ENCODE measurements at regions not wholly inside any gene's neighbourhood (a gene's known extent, or its start where the extent isn't known, plus 50 kb on each side); places are given as distances from the start of the nearest gene placed in this dataset.

DNA sequence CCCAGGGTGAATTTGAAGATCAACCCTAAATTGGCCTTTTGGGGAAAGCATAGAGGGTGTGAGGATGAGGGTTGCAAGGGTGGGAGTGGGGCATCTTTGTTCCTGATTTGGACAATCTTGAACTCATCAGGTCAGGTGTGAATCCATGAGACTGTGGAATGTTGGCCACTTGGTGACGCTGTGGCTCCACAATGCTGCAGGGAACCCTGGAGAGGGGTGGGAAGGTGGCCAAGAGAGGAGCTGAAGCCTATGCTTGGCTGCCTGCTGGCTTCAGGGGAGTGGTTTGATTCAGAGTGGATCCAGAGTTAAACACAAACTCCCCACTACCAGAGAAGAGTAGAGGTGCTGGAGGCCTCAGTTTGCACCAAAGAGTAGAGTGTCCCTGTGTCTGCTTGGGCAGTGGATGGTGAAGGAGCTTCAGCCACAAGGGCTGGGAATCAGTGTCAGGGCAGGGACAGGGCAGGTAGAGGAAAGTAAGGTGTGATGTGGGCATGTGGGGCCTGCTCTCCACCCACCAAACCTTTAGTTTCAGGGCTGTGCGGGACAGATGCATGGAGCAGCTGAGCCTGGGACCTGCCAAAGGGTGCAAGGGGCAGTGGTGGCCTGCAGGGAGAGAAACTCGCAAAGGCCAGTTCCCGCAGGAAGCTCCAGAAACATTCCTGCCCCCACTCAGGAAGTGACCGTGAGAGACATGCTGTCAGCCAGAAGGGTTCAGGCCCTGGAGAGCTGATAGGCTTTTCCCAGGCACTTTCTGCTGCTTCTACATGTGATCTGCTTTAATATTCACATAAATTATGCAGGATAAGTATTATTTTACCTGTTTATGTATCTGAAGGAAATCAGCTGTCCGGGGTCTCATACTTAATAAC is 81.0 kb upstream of the PRSS58 start:
- TF ChIP-seq, protein P1, sequence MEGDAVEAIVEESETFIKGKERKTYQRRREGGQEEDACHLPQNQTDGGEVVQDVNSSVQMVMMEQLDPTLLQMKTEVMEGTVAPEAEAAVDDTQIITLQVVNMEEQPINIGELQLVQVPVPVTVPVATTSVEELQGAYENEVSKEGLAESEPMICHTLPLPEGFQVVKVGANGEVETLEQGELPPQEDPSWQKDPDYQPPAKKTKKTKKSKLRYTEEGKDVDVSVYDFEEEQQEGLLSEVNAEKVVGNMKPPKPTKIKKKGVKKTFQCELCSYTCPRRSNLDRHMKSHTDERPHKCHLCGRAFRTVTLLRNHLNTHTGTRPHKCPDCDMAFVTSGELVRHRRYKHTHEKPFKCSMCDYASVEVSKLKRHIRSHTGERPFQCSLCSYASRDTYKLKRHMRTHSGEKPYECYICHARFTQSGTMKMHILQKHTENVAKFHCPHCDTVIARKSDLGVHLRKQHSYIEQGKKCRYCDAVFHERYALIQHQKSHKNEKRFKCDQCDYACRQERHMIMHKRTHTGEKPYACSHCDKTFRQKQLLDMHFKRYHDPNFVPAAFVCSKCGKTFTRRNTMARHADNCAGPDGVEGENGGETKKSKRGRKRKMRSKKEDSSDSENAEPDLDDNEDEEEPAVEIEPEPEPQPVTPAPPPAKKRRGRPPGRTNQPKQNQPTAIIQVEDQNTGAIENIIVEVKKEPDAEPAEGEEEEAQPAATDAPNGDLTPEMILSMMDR (IDR thresholded peaks at IDR 0.05; ENCODE audit: insufficient read depth, low read length): no peak
- no peak for TF ChIP-seq REST (IDR thresholded peaks at IDR 0.05; ENCODE audit: insufficient replicate concordance, low read depth)
- TF ChIP-seq GABPA (IDR thresholded peaks at IDR 0.05; ENCODE audit: low read depth): no peak
- TF ChIP-seq POLR2AphosphoS5 (IDR thresholded peaks at IDR 0.05; ENCODE audit: low read depth): no peak
